ENCODE measurements at regions not wholly inside any gene's neighbourhood (a gene's known extent, or its start where the extent isn't known, plus 50 kb on each side); places are given as distances from the start of the nearest gene placed in this dataset.

GRCh38 chr6:26157251-26158075, 70.2 kb downstream of the HFE start:
- WGBS (ENCODE audit: insufficient coverage): 0% methylated on average over 20 of the region's 29 CpGs
- Mint-ChIP-seq H3K4me1 (peaks cover 39% of the 10 kb centered on the region), H3K27ac (peak overlapping the region; percentile 96), H3K9me3 (ENCODE audit: insufficient read depth) (no peaks in the 10 kb centered on the region), H3K4me3 (peak overlapping the region; percentile 89), H3K27me3 (no peaks in the 10 kb centered on the region)
- Histone ChIP-seq H3K27me3 (replicated peaks in 1 of 4; ENCODE audit: control extremely low read depth in 1 of 4, control insufficient read depth in 3 of 4, insufficient read depth in 4 of 4, low read length in 3 of 4) (no peaks in the 10 kb centered on the region), H3K4me2 (replicated peaks; ENCODE audit: low read depth, low read length, poor library complexity, severe bottlenecking) (peak overlapping the region; percentile 94), H3K27ac (ENCODE audit: low read length in 2 of 2) (peak overlapping the region; percentile 87 to 88), H2AFZ (ENCODE audit: insufficient read depth, low read depth, low read length, poor library complexity, severe bottlenecking) (no peak overlapping the region), H3K4me3 (ENCODE audit: control extremely low read depth in 1 of 5, extremely low read depth in 1 of 5, insufficient read depth in 1 of 5, low read depth in 2 of 5, low read length in 4 of 5) (peak overlapping the region; percentile 87 to 100 (median 93)), H3K9ac (ENCODE audit: low read length) (peak overlapping the region; percentile 84), H3K4me1 (ENCODE audit: control insufficient read depth in 2 of 2, insufficient read depth in 2 of 2, low read length in 2 of 2) (peaks cover 29 to 32% of the 10 kb centered on the region in 2 donors), H3K36me3 (replicated peaks in 1 of 2; ENCODE audit: control extremely low read depth in 1 of 2, control insufficient read depth in 1 of 2, extremely low read depth in 1 of 2, insufficient read depth in 2 of 2, low read length in 1 of 2) (no peaks in the 10 kb centered on the region), H3K79me2 (ENCODE audit: control insufficient read depth, insufficient read depth, low read length) (peaks cover 49% of the 10 kb centered on the region), H3K9me3 (ENCODE audit: control extremely low read depth in 1 of 3, control insufficient read depth in 2 of 3, insufficient read depth in 1 of 3, low read length in 2 of 3) (peaks cover 0 to 5% (median 0%) of the 10 kb centered on the region in 3 donors), H4K20me1 (ENCODE audit: control insufficient read depth, insufficient read depth, low read length, poor library complexity, severe bottlenecking) (peaks cover 23% of the 10 kb centered on the region)
- TF ChIP-seq, protein P1, sequence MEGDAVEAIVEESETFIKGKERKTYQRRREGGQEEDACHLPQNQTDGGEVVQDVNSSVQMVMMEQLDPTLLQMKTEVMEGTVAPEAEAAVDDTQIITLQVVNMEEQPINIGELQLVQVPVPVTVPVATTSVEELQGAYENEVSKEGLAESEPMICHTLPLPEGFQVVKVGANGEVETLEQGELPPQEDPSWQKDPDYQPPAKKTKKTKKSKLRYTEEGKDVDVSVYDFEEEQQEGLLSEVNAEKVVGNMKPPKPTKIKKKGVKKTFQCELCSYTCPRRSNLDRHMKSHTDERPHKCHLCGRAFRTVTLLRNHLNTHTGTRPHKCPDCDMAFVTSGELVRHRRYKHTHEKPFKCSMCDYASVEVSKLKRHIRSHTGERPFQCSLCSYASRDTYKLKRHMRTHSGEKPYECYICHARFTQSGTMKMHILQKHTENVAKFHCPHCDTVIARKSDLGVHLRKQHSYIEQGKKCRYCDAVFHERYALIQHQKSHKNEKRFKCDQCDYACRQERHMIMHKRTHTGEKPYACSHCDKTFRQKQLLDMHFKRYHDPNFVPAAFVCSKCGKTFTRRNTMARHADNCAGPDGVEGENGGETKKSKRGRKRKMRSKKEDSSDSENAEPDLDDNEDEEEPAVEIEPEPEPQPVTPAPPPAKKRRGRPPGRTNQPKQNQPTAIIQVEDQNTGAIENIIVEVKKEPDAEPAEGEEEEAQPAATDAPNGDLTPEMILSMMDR (IDR thresholded peaks at IDR 0.05): no peak
- no peak for TF ChIP-seq EZH2 (IDR thresholded peaks at IDR 0.05; ENCODE audit: borderline replicate concordance, insufficient read depth, low read depth, low read length, poor library complexity, severe bottlenecking)
- ChIA-PET CTCF (interaction anchor here (0.9 to 5.1 kb wide), 9 partner anchors 12 to 439 kb away, joined by 3 to 69 read pairs (median 13); a partner anchor contains a TSS), POLR2A (interaction anchor here (0.5 to 7.2 kb wide), 46 partner anchors 10 to 1736 kb away, joined by 3 to 481 read pairs (median 10); partner anchors contain the start of gene HFE)
- intact Hi-C loops (cut with micrococcal nuclease): loop anchor here (1.0 to 10.0 kb wide), 13 partner anchors 31 to 1680 kb away; partner anchors contain the start of gene ZNF184
- peak; percentile 71 for ATAC-seq (ENCODE audit: low read depth)
- peak; percentile 95 for DNase-seq

Data from B cell (primary cell).